ENCODE measurements at regions not wholly inside any gene's neighbourhood (a gene's known extent, or its start where the extent isn't known, plus 50 kb on each side); places are given as distances from the start of the nearest gene placed in this dataset.

GRCh38 chr1:191685669-191686068, 472.6 kb upstream of the RGS18 start:
- intact Hi-C loops (cut with DNase I, micrococcal nuclease): no loop called here
- no peaks in the 10 kb centered on the region for H3K4me1 ChIP-seq (ENCODE audit: low read depth)
- no peak for DNase-seq
- no peak for TF ChIP-seq CTCF (IDR thresholded peaks at IDR 0.05)
- H3K36me3 ChIP-seq (ENCODE audit: low read depth): no peaks in the 10 kb centered on the region
- no peak overlapping the region for H3K4me3 ChIP-seq
- ATAC-seq: no peak
- H3K9me3 ChIP-seq: no peaks in the 10 kb centered on the region

- no peak for ATAC-seq
- H3K36me3 ChIP-seq (ENCODE audit: low read depth): no peaks in the 10 kb centered on the region
- intact Hi-C loops (cut with DNase I, micrococcal nuclease): no loop called here
Measured at GRCh38 chr1:191687721-191688120, 470.5 kb upstream of the RGS18 start.

DNA sequence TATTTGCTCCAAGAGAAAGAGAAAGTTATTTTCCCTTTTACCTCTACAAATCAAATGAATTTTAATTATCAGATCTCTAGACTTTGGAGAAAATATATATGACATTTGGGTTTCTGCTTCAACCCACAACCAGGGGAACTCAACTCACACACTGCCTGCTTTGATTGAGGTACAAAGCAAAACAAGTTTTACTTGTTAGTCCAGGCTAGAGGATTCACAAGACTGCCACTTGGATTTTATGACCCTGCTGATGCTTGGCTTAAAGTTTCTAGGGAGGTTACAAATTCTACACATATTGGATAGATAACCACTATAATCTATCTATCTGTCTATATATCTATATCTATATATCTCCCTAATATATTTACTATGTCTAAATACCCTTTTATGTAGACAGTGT, 467.3 kb upstream of the RGS18 start:
- no peaks in the 10 kb centered on the region for H3K9me3 ChIP-seq
- no peak for TF ChIP-seq CTCF (IDR thresholded peaks at IDR 0.05)
- no peak overlapping the region for H3K4me3 ChIP-seq
- intact Hi-C loops (cut with DNase I, micrococcal nuclease): no loop called here
- H3K4me1 ChIP-seq (ENCODE audit: low read depth): no peaks in the 10 kb centered on the region
- DNase-seq: no peak
- no peaks in the 10 kb centered on the region for H3K36me3 ChIP-seq (ENCODE audit: low read depth)
- ATAC-seq: no peak

More at GRCh38 chr1:191687721-191688120, 470.5 kb upstream of the RGS18 start:
- Histone ChIP-seq H3K4me3 (no peak overlapping the region), H3K9me3 (no peaks in the 10 kb centered on the region), H3K4me1 (ENCODE audit: low read depth) (no peaks in the 10 kb centered on the region)
- DNase-seq: no peak
- TF ChIP-seq CTCF (IDR thresholded peaks at IDR 0.05): no peak

DNA sequence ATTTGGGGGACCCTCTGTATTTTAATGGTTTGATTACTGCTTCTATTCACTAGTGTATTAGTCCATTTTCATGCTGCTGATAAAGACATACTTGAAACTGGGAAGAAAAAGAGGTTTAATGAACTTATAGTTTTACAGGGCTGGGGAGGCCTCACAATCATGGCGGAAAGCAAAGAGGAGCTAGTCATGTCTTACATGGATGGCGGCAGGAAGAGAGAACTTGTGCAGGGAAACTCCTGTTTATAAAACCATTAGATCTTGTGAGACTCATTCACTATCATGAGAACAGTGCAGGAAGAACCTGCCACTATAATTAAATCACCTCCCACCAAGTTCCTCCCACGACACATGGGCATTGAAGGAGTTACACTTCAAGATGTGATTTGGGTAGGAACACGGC, 464.5 kb upstream of the RGS18 start:
- H3K4me3 ChIP-seq: no peak overlapping the region
- no peaks in the 10 kb centered on the region for H3K9me3 ChIP-seq
- no peak for TF ChIP-seq CTCF (IDR thresholded peaks at IDR 0.05)
- no peaks in the 10 kb centered on the region for H3K36me3 ChIP-seq (ENCODE audit: low read depth)
- no peak for ATAC-seq
- no peaks in the 10 kb centered on the region for H3K4me1 ChIP-seq (ENCODE audit: low read depth)
- no peak for DNase-seq
- intact Hi-C loops (cut with DNase I, micrococcal nuclease): no loop called here

DNA sequence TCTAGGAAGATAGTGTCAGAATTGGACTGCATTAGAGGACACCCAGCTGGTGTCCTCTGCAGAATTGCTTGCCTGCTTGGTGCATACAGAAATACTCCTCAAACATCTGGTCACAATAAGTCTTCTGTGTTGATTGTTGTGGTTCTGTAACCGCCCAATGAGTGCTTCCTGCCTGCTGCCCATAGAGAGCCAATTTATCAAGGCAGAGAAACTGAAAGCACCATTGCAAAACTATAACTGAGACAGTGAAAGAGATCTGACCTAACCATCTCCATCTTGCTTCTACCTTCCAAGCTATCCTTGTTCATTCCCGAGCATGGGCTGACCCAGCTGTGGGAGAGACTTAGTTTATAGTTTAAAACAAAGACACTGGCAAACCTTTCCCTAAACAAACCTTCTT, 462.4 kb upstream of the RGS18 start:
- Histone ChIP-seq H3K9me3 (no peaks in the 10 kb centered on the region), H3K4me1 (ENCODE audit: low read depth) (no peaks in the 10 kb centered on the region), H3K4me3 (no peak overlapping the region), H3K36me3 (ENCODE audit: low read depth) (no peaks in the 10 kb centered on the region)
- DNase-seq: no peak
- no peak for ATAC-seq
- intact Hi-C loops (cut with DNase I, micrococcal nuclease): no loop called here
- no peak for TF ChIP-seq CTCF (IDR thresholded peaks at IDR 0.05)

GRCh38 chr1:191696354-191696753, 461.9 kb upstream of the RGS18 start:
- Histone ChIP-seq H3K9me3 (no peaks in the 10 kb centered on the region), H3K4me1 (ENCODE audit: low read depth) (no peaks in the 10 kb centered on the region), H3K4me3 (no peak overlapping the region), H3K36me3 (ENCODE audit: low read depth) (no peaks in the 10 kb centered on the region)
- intact Hi-C loops (cut with DNase I, micrococcal nuclease): no loop called here
- DNase-seq (no peak), ATAC-seq (no peak)
- no peak for TF ChIP-seq CTCF (IDR thresholded peaks at IDR 0.05)
